ENCODE measurements at regions not wholly inside any gene's neighbourhood (a gene's known extent, or its start where the extent isn't known, plus 50 kb on each side); places are given as distances from the start of the nearest gene placed in this dataset.

DNA sequence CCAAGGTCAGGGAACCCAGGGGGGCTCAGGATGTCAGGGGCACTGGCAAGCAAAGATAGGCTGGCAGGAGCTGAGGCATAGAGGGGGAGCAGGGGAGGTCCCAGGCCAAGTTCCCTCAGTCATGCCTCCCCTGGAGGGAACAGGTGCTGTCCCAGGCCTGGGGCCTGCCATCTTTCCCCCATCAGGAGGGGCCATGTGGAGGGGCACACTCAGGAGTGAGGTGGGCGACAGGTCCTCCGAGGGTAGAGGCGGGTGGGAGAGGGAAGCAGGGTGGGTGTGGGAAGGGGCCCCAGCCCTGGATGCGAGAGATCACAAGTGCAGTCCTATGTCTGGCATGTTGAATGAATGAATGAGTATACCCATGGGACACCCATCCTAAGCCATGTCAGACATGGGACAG, 127.7 kb upstream of the GLI2 start:
- H3K9me3 ChIP-seq: no peaks in the 10 kb centered on the region
- WGBS, 2 donors: 91 to 93% methylated on average over 4 of the region's 4 CpGs
- intact Hi-C loops (cut with DNase I): no loop called here
- H3K36me3 ChIP-seq: no peaks in the 10 kb centered on the region
- TF ChIP-seq POLR2A (IDR thresholded peaks at IDR 0.05): no peak
- TF ChIP-seq, protein P1, sequence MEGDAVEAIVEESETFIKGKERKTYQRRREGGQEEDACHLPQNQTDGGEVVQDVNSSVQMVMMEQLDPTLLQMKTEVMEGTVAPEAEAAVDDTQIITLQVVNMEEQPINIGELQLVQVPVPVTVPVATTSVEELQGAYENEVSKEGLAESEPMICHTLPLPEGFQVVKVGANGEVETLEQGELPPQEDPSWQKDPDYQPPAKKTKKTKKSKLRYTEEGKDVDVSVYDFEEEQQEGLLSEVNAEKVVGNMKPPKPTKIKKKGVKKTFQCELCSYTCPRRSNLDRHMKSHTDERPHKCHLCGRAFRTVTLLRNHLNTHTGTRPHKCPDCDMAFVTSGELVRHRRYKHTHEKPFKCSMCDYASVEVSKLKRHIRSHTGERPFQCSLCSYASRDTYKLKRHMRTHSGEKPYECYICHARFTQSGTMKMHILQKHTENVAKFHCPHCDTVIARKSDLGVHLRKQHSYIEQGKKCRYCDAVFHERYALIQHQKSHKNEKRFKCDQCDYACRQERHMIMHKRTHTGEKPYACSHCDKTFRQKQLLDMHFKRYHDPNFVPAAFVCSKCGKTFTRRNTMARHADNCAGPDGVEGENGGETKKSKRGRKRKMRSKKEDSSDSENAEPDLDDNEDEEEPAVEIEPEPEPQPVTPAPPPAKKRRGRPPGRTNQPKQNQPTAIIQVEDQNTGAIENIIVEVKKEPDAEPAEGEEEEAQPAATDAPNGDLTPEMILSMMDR (IDR thresholded peaks at IDR 0.05): no peak
- no peak overlapping the region for H3K27ac ChIP-seq
- no peaks in the 10 kb centered on the region for H3K27me3 ChIP-seq
- DNase-seq: no peak
- H3K4me1 ChIP-seq: no peaks in the 10 kb centered on the region
- no peak overlapping the region for H3K4me3 ChIP-seq (replicated peaks in 1 of 3)

DNA sequence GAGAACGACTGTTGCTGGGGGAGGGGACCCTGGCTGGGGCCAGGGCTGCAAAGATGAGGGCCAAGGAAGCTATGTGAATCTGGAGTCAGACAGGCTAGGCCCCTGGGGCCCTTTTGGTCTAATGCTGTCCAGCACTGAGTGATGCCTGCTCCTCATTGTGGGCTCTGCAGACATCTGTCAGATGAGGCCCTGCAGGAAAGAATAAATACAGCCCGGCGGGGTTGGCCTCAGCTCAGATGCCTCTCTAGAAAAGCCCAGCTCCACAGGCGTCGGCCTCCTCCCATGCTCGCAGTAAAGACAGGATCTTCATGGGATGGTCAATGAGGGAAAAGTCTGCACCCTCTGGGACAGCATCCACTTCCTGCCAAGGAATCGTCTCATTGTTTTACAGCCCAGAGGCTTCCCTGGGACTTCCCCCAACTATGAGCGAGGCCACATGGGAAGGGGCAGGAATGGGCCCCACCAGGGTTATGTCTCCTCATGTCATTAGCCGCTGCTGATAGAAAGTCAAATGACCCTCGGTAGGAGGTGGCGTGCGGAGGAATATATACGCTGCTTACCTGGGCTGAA, 125.8 kb upstream of the GLI2 start:
- Histone ChIP-seq H3K27ac (no peak overlapping the region), H3K27me3 (no peaks in the 10 kb centered on the region), H3K36me3 (no peaks in the 10 kb centered on the region), H3K4me1 (no peaks in the 10 kb centered on the region), H3K9me3 (no peaks in the 10 kb centered on the region), H3K4me3 (replicated peaks in 1 of 3) (no peak overlapping the region)
- TF ChIP-seq POLR2A (IDR thresholded peaks at IDR 0.05): no peak
- TF ChIP-seq, protein P1 (IDR thresholded peaks at IDR 0.05): no peak
- 84 to 92% methylated on average over 10 to 13 of the region's 13 CpGs for WGBS, 2 donors
- DNase-seq: no peak
- intact Hi-C loops (cut with DNase I): no loop called here

DNA sequence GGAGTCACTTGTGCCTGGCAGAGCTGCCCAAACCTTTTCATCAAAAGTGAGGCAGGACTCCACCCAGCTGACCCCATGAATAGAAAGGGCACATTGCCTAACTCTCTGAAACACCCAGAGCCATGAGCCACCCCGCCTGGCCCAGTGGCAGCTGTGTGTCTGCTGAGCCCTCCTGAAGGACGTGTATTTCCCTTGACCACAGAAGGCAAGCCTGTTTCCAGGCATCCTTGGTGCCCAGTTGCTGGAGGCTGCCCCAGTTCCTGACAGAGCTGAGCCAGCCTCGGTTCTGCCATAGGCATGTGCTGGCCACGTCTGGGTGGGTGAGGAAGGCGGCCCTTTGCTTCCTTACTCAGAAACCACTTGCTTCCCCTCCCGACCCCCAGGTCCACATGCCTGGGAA, 124.7 kb upstream of the GLI2 start:
- no peak for TF ChIP-seq POLR2A (IDR thresholded peaks at IDR 0.05)
- WGBS, 2 donors: 84 to 93% methylated on average over 4 to 6 of the region's 6 CpGs
- intact Hi-C loops (cut with DNase I): no loop called here
- no peaks in the 10 kb centered on the region for H3K27me3 ChIP-seq
- no peak overlapping the region for H3K4me3 ChIP-seq (replicated peaks in 1 of 3)
- DNase-seq: no peak
- no peaks in the 10 kb centered on the region for H3K36me3 ChIP-seq
- H3K9me3 ChIP-seq: no peaks in the 10 kb centered on the region
- H3K27ac ChIP-seq: no peak overlapping the region
- no peaks in the 10 kb centered on the region for H3K4me1 ChIP-seq

DNA sequence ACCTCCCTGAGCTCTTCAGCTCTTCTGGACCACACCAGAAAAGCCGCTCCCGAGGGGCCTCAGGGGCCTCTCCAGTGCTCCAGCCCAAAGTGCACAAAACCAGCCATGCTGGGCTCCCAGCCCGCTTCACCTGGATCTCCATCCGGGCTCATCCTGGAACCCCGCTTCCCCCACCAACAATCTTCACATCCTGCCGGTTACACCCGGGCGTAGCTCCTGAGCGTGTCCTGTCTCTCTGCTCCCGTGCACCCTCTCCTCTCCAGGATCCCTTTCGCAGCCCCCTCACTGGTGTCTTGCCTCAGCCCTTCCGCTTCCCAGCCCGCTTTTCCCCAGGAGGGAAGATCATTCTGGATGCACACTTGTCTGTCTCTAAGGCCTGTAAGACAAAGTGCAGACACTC, 123.7 kb upstream of the GLI2 start:
- no peak for DNase-seq
- no peaks in the 10 kb centered on the region for H3K27me3 ChIP-seq
- H3K36me3 ChIP-seq: no peaks in the 10 kb centered on the region
- H3K27ac ChIP-seq: no peak overlapping the region
- intact Hi-C loops (cut with DNase I): no loop called here
- WGBS, 2 donors: 75 to 80% methylated on average over 13 of the region's 13 CpGs
- no peak overlapping the region for H3K4me3 ChIP-seq (replicated peaks in 1 of 3)
- H3K9me3 ChIP-seq: no peaks in the 10 kb centered on the region
- H3K4me1 ChIP-seq: peaks cover under 1 to 4% of the 10 kb centered on the region in 2 donors
- no peak for TF ChIP-seq POLR2A (IDR thresholded peaks at IDR 0.05)
- TF ChIP-seq, protein P1 (IDR thresholded peaks at IDR 0.05): no peak

DNA sequence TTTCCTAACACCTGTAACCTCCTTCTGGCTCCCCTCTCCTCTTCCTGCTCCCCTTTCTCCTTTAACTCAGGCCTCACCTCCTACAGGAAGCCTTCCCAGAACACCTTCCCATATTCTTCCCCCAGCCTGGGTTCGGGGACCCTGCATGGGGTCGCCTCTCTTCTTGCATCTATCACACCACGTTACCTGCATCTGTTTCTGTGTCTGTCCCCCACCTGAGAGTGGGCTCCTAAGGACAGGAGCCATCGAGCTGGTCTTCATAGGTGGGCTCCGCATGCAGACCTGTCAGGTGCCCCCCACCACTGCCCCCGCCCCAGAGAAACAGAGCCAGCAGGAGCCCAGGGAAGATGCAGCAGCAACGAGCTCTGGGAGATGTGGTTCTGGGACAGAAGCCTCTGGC, 123.2 kb upstream of the GLI2 start:
- no peaks in the 10 kb centered on the region for H3K27me3 ChIP-seq
- no peak overlapping the region for H3K4me3 ChIP-seq (replicated peaks in 1 of 3)
- peaks cover 5 to 9% of the 10 kb centered on the region in 2 donors for H3K4me1 ChIP-seq
- no peak for DNase-seq
- intact Hi-C loops (cut with DNase I): no loop called here
- TF ChIP-seq, protein P1 (IDR thresholded peaks at IDR 0.05): no peak
- TF ChIP-seq POLR2A (IDR thresholded peaks at IDR 0.05): no peak
- no peaks in the 10 kb centered on the region for H3K36me3 ChIP-seq
- WGBS, 2 donors: 93 to 96% methylated on average over 7 of the region's 7 CpGs
- H3K27ac ChIP-seq: no peak overlapping the region
- H3K9me3 ChIP-seq: no peaks in the 10 kb centered on the region

DNA sequence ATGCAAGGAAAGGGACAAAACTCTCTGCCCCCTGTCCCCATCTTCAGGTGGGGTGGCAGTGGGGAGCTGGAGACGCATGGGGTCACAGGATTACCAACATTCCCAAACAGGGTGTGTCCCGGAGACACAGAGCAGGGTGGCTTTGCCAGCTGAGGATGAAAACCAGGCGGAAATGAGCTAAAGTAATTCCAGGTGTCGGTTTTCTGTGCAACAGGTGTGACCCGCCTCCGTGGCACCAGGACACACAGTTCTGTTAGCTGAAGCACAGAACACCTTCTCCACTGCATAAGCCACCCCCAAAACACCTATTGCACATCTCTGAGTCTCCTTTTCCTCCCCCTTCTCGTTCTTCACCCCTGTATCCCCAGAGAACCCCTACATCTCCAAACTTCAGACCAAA, 122.7 kb upstream of the GLI2 start:
- intact Hi-C loops (cut with DNase I): no loop called here
- DNase-seq: no peak
- H3K27ac ChIP-seq: no peak overlapping the region

More for the DNA sequence above, 122.7 kb upstream of the GLI2 start:
- H3K36me3 ChIP-seq: no peaks in the 10 kb centered on the region
- no peak overlapping the region for H3K4me3 ChIP-seq (replicated peaks in 1 of 3)
- peaks cover 5 to 9% of the 10 kb centered on the region in 2 donors for H3K4me1 ChIP-seq
- 92 to 93% methylated on average over 7 of the region's 7 CpGs for WGBS, 2 donors
- TF ChIP-seq, protein P1 (IDR thresholded peaks at IDR 0.05): no peak
- no peak for TF ChIP-seq POLR2A (IDR thresholded peaks at IDR 0.05)
- H3K9me3 ChIP-seq: no peaks in the 10 kb centered on the region
- no peaks in the 10 kb centered on the region for H3K27me3 ChIP-seq
